ENCODE measurements at regions not wholly inside any gene's neighbourhood (a gene's known extent, or its start where the extent isn't known, plus 50 kb on each side); places are given as distances from the start of the nearest gene placed in this dataset.

- no peak for DNase-seq
- no peaks in the 10 kb centered on the region for H3K27me3 Mint-ChIP-seq
- no peak for ATAC-seq (replicated peaks)
- H3K4me1 Mint-ChIP-seq (ENCODE audit: low read depth in 2 of 2) = no peaks in the 10 kb centered on the region
- H3K9me3 Mint-ChIP-seq = no peaks in the 10 kb centered on the region
- H3K4me3 Mint-ChIP-seq = no peak overlapping the region
- H3K27ac Mint-ChIP-seq = no peak overlapping the region
- H3K36me3 Mint-ChIP-seq (ENCODE audit: insufficient read depth) = no peaks in the 10 kb centered on the region
Observed at GRCh38 chr18:26729449-26729848, 136.1 kb downstream of the AQP4 start.

- H3K36me3 Mint-ChIP-seq (ENCODE audit: insufficient read depth) = no peaks in the 10 kb centered on the region
- no peaks in the 10 kb centered on the region for H3K27me3 Mint-ChIP-seq
- no peaks in the 10 kb centered on the region for H3K9me3 Mint-ChIP-seq
- no peak overlapping the region for H3K27ac Mint-ChIP-seq
- H3K4me1 Mint-ChIP-seq (ENCODE audit: low read depth in 2 of 2) = no peaks in the 10 kb centered on the region
- DNase-seq (no peak), ATAC-seq (replicated peaks) (no peak)
- no peak overlapping the region for H3K4me3 Mint-ChIP-seq
Observed at GRCh38 chr18:26729008-26729407, 136.5 kb downstream of the AQP4 start.

GRCh38 chr18:26723981-26724380 lies 141.5 kb downstream of the AQP4 start:
- no peak for DNase-seq
- Mint-ChIP-seq H3K27me3 (no peaks in the 10 kb centered on the region), H3K9me3 (no peaks in the 10 kb centered on the region), H3K4me3 (no peak overlapping the region), H3K27ac (no peak overlapping the region), H3K4me1 (ENCODE audit: low read depth in 2 of 2) (no peaks in the 10 kb centered on the region), H3K36me3 (ENCODE audit: insufficient read depth) (no peaks in the 10 kb centered on the region)
- ATAC-seq (replicated peaks) = no peak

DNA sequence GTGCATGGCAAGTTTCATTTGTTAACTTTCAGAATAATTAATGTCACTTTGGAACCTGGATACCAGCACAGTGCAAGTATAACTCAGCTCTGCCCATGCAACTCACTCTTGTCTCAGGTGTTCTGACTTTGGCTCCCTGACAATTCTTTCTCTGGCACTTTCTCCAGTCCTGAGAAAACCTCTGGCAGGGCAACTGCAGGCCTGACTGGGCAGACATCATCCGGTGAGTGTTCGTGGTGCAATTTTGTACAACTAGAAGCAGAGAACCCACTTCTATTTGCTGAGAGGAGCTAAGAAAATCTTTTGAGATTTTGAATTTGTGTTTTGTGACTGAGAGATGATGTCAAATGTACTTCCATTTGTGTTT lies 143.0 kb downstream of the AQP4 start:
- no peak for ATAC-seq (replicated peaks)
- Mint-ChIP-seq H3K4me1 (ENCODE audit: low read depth in 2 of 2) (no peaks in the 10 kb centered on the region), H3K36me3 (ENCODE audit: insufficient read depth) (no peaks in the 10 kb centered on the region), H3K4me3 (no peak overlapping the region), H3K9me3 (peaks cover 0 to 1% of the 10 kb centered on the region in 2 donors), H3K27ac (no peak overlapping the region), H3K27me3 (no peaks in the 10 kb centered on the region)
- no peak for DNase-seq

DNA sequence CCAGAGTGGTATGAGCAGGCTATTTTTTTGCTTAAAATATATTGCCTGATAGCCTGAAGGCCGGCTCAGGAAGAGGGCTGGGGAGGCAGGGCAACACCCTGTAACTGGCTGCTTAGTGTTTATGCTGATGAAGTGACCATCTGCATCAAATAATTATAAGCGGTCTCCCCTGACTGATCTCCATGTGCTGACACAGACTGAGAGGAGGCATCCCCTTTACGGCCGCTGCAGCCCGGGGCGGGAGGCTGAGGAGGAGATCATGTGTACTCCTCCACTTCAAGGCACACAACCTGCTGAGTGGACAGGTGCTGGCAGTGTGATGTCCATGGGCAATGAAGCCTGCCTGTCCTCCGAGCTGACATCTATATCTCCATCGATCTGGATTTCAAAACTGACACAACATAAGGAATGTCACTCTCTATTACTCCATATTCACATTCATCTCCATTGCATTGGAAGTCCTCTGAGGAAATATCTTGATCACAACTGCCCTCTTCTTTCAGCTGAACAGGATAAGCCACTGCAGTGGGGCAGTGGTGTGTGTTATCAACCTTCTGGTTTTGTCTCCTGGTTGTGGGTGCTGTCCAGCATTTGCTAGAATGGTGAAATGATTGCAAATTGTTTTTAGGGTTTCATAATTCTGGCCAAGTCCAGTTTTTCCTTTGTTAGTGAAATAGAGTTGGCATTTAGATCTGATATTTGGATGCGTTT lies 143.5 kb downstream of the AQP4 start:
- Mint-ChIP-seq H3K27ac (no peak overlapping the region), H3K4me3 (no peak overlapping the region), H3K4me1 (ENCODE audit: low read depth in 2 of 2) (no peaks in the 10 kb centered on the region)

DNA sequence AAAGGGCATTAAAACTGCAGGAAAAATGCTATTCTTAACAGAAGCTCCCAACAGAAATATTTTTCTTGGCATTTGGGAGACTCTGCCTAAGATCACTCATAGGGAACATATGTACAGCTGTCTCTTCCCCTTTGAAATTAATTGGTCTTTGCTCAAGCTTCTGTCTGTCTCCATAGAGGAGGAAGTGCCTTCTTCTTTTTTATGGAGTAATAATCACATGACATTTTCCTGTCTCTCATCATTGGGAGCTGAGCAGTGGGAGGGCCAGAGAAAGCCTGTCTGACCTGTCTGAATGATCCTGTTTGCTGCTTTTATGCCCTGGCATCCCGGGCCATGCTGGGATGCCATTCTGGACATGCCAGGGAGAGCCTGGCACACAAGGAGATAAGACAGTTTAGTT lies 145.6 kb downstream of the AQP4 start:
- no peak overlapping the region for H3K4me3 Mint-ChIP-seq
- no peak for ATAC-seq (replicated peaks)
- no peaks in the 10 kb centered on the region for H3K4me1 Mint-ChIP-seq (ENCODE audit: low read depth in 2 of 2)
- no peak for DNase-seq
- H3K36me3 Mint-ChIP-seq (ENCODE audit: insufficient read depth) = no peaks in the 10 kb centered on the region
- H3K9me3 Mint-ChIP-seq = peaks cover 0 to 3% of the 10 kb centered on the region in 2 donors
- H3K27ac Mint-ChIP-seq = no peak overlapping the region
- H3K27me3 Mint-ChIP-seq = no peaks in the 10 kb centered on the region

More for the DNA sequence above, 143.5 kb downstream of the AQP4 start:
- Mint-ChIP-seq H3K27me3 (no peaks in the 10 kb centered on the region), H3K9me3 (peaks cover 0 to 1% of the 10 kb centered on the region in 2 donors), H3K36me3 (ENCODE audit: insufficient read depth) (no peaks in the 10 kb centered on the region)
- ATAC-seq (replicated peaks) (no peak), DNase-seq (no peak)

- Mint-ChIP-seq H3K9me3 (peaks cover 0 to 3% of the 10 kb centered on the region in 2 donors), H3K4me3 (no peak overlapping the region), H3K4me1 (ENCODE audit: low read depth in 2 of 2) (no peaks in the 10 kb centered on the region), H3K27ac (no peak overlapping the region), H3K27me3 (no peaks in the 10 kb centered on the region), H3K36me3 (ENCODE audit: insufficient read depth) (no peaks in the 10 kb centered on the region)
- no peak for ATAC-seq (replicated peaks)
- DNase-seq = no peak
Observed at GRCh38 chr18:26717123-26717719, 148.3 kb downstream of the AQP4 start.

- H3K27me3 Mint-ChIP-seq = no peaks in the 10 kb centered on the region
- H3K4me1 Mint-ChIP-seq (ENCODE audit: low read depth in 2 of 2) = no peaks in the 10 kb centered on the region
- ATAC-seq (replicated peaks) = no peak
- H3K36me3 Mint-ChIP-seq (ENCODE audit: insufficient read depth) = no peaks in the 10 kb centered on the region
- peaks cover 0 to 3% of the 10 kb centered on the region in 2 donors for H3K9me3 Mint-ChIP-seq
- H3K27ac Mint-ChIP-seq = no peak overlapping the region
- H3K4me3 Mint-ChIP-seq = no peak overlapping the region
- DNase-seq = no peak
Observed at GRCh38 chr18:26714739-26715138, 150.8 kb downstream of the AQP4 start.

DNA sequence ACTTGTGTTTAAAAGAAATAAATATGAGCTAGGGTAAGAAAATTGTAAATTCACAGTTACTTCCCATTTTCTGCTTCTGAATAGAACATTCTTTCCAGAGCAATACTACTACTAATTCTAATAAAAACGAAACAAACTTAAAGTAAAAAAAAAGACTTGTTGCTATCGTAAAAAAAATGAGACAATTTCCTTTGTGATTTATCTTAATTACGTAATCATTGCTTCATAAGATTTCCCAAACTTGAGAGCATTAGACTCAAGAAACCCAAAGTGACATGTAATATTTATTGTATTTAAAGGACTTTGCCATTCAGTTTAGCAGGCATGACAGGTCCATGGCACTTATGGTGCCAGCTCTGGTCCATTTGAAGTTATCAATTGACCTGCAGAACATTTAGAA lies 153.8 kb downstream of the AQP4 start:
- H3K36me3 Mint-ChIP-seq (ENCODE audit: insufficient read depth) = no peaks in the 10 kb centered on the region
- H3K9me3 Mint-ChIP-seq = peaks cover 0 to 2% of the 10 kb centered on the region in 2 donors
- ATAC-seq (replicated peaks) (no peak), DNase-seq (no peak)
- no peaks in the 10 kb centered on the region for H3K4me1 Mint-ChIP-seq (ENCODE audit: low read depth in 2 of 2)
- H3K27ac Mint-ChIP-seq = no peak overlapping the region
- no peak overlapping the region for H3K4me3 Mint-ChIP-seq
- H3K27me3 Mint-ChIP-seq = no peaks in the 10 kb centered on the region

DNA sequence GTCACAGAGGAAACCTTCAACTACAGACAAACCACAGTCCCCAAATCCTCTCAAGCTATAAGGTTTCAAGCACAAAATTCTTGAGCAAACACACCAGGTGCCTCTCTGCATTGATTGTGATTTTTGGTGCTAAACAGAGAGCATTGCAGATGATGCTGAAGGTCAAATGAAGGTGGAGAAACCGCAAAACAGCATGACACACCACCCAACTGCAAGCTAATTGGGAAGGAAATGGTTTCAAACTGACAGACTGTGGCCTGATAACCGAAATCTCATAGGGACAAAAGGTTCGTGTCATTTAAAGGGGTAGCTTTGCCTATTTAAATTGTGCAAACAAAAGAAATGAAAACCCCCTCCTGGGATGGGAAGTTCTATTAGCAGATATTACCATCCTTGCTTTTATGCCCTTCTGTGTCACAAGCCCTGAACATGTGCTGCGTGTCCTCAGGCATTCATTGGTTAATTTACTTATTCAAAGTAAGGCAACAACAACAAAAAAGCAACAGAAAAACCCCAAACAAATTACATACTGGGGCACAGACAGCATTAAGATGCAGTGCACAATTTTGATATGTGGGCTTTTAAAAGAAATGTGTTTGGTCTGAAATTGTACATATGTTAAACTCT lies 154.9 kb downstream of the AQP4 start:
- Mint-ChIP-seq H3K4me1 (ENCODE audit: low read depth in 2 of 2) (no peaks in the 10 kb centered on the region), H3K4me3 (no peak overlapping the region), H3K36me3 (ENCODE audit: insufficient read depth) (no peaks in the 10 kb centered on the region), H3K27me3 (no peaks in the 10 kb centered on the region), H3K27ac (no peak overlapping the region), H3K9me3 (no peaks in the 10 kb centered on the region)
- no peak for DNase-seq
- no peak for ATAC-seq (replicated peaks)

GRCh38 chr18:26709897-26710296 lies 155.6 kb downstream of the AQP4 start:
- no peak for ATAC-seq (replicated peaks)
- Mint-ChIP-seq H3K27ac (no peak overlapping the region), H3K4me1 (ENCODE audit: low read depth in 2 of 2) (no peaks in the 10 kb centered on the region)

GRCh38 chr18:26708806-26709716 lies 156.4 kb downstream of the AQP4 start:
- no peak for ATAC-seq (replicated peaks)
- Mint-ChIP-seq H3K27me3 (no peaks in the 10 kb centered on the region), H3K36me3 (ENCODE audit: insufficient read depth) (no peaks in the 10 kb centered on the region), H3K4me1 (ENCODE audit: low read depth in 2 of 2) (no peaks in the 10 kb centered on the region), H3K4me3 (no peak overlapping the region), H3K27ac (no peak overlapping the region), H3K9me3 (peaks cover 0 to 4% of the 10 kb centered on the region in 2 donors)
- no peak for DNase-seq

More at GRCh38 chr18:26709897-26710296, 155.6 kb downstream of the AQP4 start:
- Mint-ChIP-seq H3K4me3 (no peak overlapping the region), H3K9me3 (peaks cover 0 to 4% of the 10 kb centered on the region in 2 donors), H3K27me3 (no peaks in the 10 kb centered on the region), H3K36me3 (ENCODE audit: insufficient read depth) (no peaks in the 10 kb centered on the region)
- DNase-seq = no peak

- H3K9me3 Mint-ChIP-seq = peaks cover 0 to 6% of the 10 kb centered on the region in 2 donors
- ATAC-seq (replicated peaks) = no peak
- no peaks in the 10 kb centered on the region for H3K4me1 Mint-ChIP-seq (ENCODE audit: low read depth in 2 of 2)
- no peak overlapping the region for H3K27ac Mint-ChIP-seq
- no peak overlapping the region for H3K4me3 Mint-ChIP-seq
- no peaks in the 10 kb centered on the region for H3K27me3 Mint-ChIP-seq
- H3K36me3 Mint-ChIP-seq (ENCODE audit: insufficient read depth) = no peaks in the 10 kb centered on the region
- no peak for DNase-seq
Observed at GRCh38 chr18:26706911-26707351, 158.6 kb downstream of the AQP4 start.

All from effector memory CD8-positive, alpha-beta T cell (primary cell).